Astrocyte of the cerebellum (primary cell): ENCODE measurements at regions not wholly inside any gene's neighbourhood (a gene's known extent, or its start where the extent isn't known, plus 50 kb on each side); places are given as distances from the start of the nearest gene placed in this dataset.

Experiments used
- DNase-seq: peaks from one replicate; pipeline ENCODE4 v3.0.0-alpha.2; 2011; ENCODE audit warnings: low read depth
- H3K4me3 ChIP-seq: 2 replicates; pipeline ENCODE4 v1.5.1; 2011; ENCODE audit warnings: mild to moderate bottlenecking, low read depth, low read length, moderate library complexity
- CTCF ChIP-seq: IDR thresholded peaks from 2 replicates; pipeline ENCODE4 v1.5.1; 2012; ENCODE audit warnings: low read length, low read depth, moderate library complexity, mild to moderate bottlenecking; ENCODE audit errors: missing control alignments
- in situ Hi-C: cut with HindIII; loops from 2 replicates; pipeline ENCODE4 v1.10.0; 2017; ENCODE audit warnings: low sequenced_read_pairs

GRCh38 chr10:30518907-30519306, 84.9 kb downstream of the MAP3K8 start:
- in situ Hi-C loops, result no loop called here
- H3K4me3 ChIP-seq, result no peak overlapping the region
- DNase-seq, result no peak
- no peak for TF ChIP-seq CTCF
